ENCODE measurements at regions not wholly inside any gene's neighbourhood (a gene's known extent, or its start where the extent isn't known, plus 50 kb on each side); places are given as distances from the start of the nearest gene placed in this dataset.

DNA sequence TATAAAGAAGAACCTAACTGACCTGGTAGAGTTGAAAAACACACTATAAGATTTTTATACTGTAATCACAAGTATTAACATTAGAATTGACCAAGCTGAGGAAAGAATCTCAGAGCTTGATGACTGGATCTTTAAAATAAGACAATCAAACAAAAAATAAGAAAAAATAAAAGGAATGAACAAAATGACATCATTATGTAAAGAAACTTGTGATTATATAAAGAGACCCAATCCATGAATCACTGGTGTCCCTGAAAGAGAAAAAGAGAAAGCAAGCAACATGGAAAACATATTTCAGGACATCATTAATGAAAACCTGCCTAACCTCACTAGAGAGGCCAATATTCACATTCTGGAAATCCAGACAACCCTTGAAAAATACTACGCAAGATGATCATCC, 822.5 kb upstream of the SLITRK5 start:
- Histone ChIP-seq H3K4me1 (ENCODE audit: control insufficient read depth, extremely low read depth, insufficient read depth, low read length) (no peaks in the 10 kb centered on the region), H3K4me2 (ENCODE audit: insufficient read depth, low read length) (no peak overlapping the region), H3K27ac (ENCODE audit: insufficient read depth, low read depth, low read length) (no peak overlapping the region), H3K79me2 (ENCODE audit: control insufficient read depth, insufficient read depth, low read length) (no peaks in the 10 kb centered on the region), H4K20me1 (replicated peaks; ENCODE audit: control insufficient read depth, extremely low read depth, insufficient read depth, low read length) (no peaks in the 10 kb centered on the region), H3K9me3 (replicated peaks; ENCODE audit: control insufficient read depth, insufficient read depth, low read length) (peaks cover 2% of the 10 kb centered on the region), H2AFZ (ENCODE audit: low read depth, low read length) (no peak overlapping the region), H3K4me3 (replicated peaks in 1 of 3; ENCODE audit: insufficient read depth in 1 of 3, low read depth in 1 of 3, low read length in 3 of 3) (no peak overlapping the region), H3K9ac (replicated peaks; ENCODE audit: extremely low read depth, insufficient read depth, low read length) (no peak overlapping the region), H3K9me1 (replicated peaks; ENCODE audit: control insufficient read depth, extremely low read depth, insufficient read depth, low read length) (no peaks in the 10 kb centered on the region), H3K36me3 (ENCODE audit: control insufficient read depth in 2 of 2, extremely low read depth in 1 of 2, insufficient read depth in 2 of 2, low read length in 2 of 2) (no peaks in the 10 kb centered on the region), H3K27me3 (ENCODE audit: control insufficient read depth in 2 of 2, insufficient read depth in 2 of 2, low read length in 2 of 2) (no peaks in the 10 kb centered on the region)
- ChIA-PET POLR2A (no interaction called here), CTCF (interaction anchor here (1.4 kb wide), 1 partner anchor 9 kb away, joined by 3 read pairs; no protein-coding TSS in a partner anchor)
- TF ChIP-seq FOS (IDR thresholded peaks at IDR 0.05; ENCODE audit: borderline replicate concordance, insufficient read depth, low read length) (no peak), EZH2 (IDR thresholded peaks at IDR 0.05; ENCODE audit: borderline replicate concordance, low read depth, low read length, severe bottlenecking) (no peak), GATA2 (IDR thresholded peaks at IDR 0.05; ENCODE audit: insufficient read depth, insufficient read length, low read depth, low read length) (no peak)
- intact Hi-C loops (cut with micrococcal nuclease) (no loop called here), dilution Hi-C loops (cut with MboI; ENCODE audit: extremely low pct_ligation_motif_present, low sequenced_read_pairs) (no loop called here)
- no peak for FAIRE-seq
- no peak for DNase-seq (ENCODE audit: low read depth, low spot score)
- no TSS peak for BruUV-seq (replicated peaks)

DNA sequence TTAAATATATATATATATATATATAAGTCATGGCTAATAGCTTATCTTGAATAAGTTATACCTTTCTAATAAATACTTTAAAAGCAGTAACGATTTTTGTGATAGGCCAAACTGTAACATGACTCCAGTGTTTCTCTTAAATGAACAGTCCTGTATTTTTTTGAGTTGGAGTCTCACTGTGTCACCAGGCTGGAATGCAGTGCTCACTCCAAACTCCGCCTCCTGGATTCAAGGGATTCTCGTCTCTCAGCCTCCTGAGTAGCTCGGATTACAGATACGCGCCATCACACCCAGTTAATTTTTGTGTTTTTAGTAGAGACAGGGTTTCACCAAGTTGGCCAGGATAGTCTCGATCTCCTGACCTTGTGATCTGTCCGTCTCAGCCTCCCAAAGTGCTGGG, 814.2 kb upstream of the SLITRK5 start:
- no peaks in the 10 kb centered on the region for H3K9me1 ChIP-seq (replicated peaks; ENCODE audit: control insufficient read depth, extremely low read depth, insufficient read depth, low read length)
- no peaks in the 10 kb centered on the region for H4K20me1 ChIP-seq (replicated peaks; ENCODE audit: control insufficient read depth, extremely low read depth, insufficient read depth, low read length)
- no TSS peak for BruUV-seq (replicated peaks)
- H2AFZ ChIP-seq (ENCODE audit: low read depth, low read length), result no peak overlapping the region
- DNase-seq (ENCODE audit: low read depth, low spot score) (no peak), FAIRE-seq (no peak)
- no peaks in the 10 kb centered on the region for H3K4me1 ChIP-seq (ENCODE audit: control insufficient read depth, extremely low read depth, insufficient read depth, low read length)
- ChIA-PET CTCF (no interaction called here), POLR2A (no interaction called here)
- H3K27ac ChIP-seq (ENCODE audit: insufficient read depth, low read depth, low read length), result no peak overlapping the region
- dilution Hi-C loops (cut with MboI; ENCODE audit: extremely low pct_ligation_motif_present, low sequenced_read_pairs), result no loop called here
- intact Hi-C loops (cut with micrococcal nuclease), result no loop called here
- H3K9me3 ChIP-seq (replicated peaks; ENCODE audit: control insufficient read depth, insufficient read depth, low read length), result peaks cover 2% of the 10 kb centered on the region
- no peaks in the 10 kb centered on the region for H3K27me3 ChIP-seq (ENCODE audit: control insufficient read depth in 2 of 2, insufficient read depth in 2 of 2, low read length in 2 of 2)
- H3K4me3 ChIP-seq (replicated peaks in 1 of 3; ENCODE audit: insufficient read depth in 1 of 3, low read depth in 1 of 3, low read length in 3 of 3), result no peak overlapping the region
- no peaks in the 10 kb centered on the region for H3K79me2 ChIP-seq (ENCODE audit: control insufficient read depth, insufficient read depth, low read length)
- H3K36me3 ChIP-seq (ENCODE audit: control insufficient read depth in 2 of 2, extremely low read depth in 1 of 2, insufficient read depth in 2 of 2, low read length in 2 of 2), result no peaks in the 10 kb centered on the region
- H3K9ac ChIP-seq (replicated peaks; ENCODE audit: extremely low read depth, insufficient read depth, low read length), result no peak overlapping the region
- TF ChIP-seq POLR2A (IDR thresholded peaks at IDR 0.05; ENCODE audit: low read depth, low read length), result no peak
- no peak for TF ChIP-seq EZH2 (IDR thresholded peaks at IDR 0.05; ENCODE audit: borderline replicate concordance, low read depth, low read length, severe bottlenecking)
- TF ChIP-seq, protein P1, sequence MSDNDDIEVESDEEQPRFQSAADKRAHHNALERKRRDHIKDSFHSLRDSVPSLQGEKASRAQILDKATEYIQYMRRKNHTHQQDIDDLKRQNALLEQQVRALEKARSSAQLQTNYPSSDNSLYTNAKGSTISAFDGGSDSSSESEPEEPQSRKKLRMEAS (IDR thresholded peaks at IDR 0.05; ENCODE audit: insufficient read depth, insufficient read length), result no peak
- no peak for TF ChIP-seq MYC (IDR thresholded peaks at IDR 0.05; ENCODE audit: low read depth, low read length)
- TF ChIP-seq JUN (IDR thresholded peaks at IDR 0.05; ENCODE audit: borderline replicate concordance, insufficient read depth, insufficient read length, low read depth), result no peak
- TF ChIP-seq, protein P2, sequence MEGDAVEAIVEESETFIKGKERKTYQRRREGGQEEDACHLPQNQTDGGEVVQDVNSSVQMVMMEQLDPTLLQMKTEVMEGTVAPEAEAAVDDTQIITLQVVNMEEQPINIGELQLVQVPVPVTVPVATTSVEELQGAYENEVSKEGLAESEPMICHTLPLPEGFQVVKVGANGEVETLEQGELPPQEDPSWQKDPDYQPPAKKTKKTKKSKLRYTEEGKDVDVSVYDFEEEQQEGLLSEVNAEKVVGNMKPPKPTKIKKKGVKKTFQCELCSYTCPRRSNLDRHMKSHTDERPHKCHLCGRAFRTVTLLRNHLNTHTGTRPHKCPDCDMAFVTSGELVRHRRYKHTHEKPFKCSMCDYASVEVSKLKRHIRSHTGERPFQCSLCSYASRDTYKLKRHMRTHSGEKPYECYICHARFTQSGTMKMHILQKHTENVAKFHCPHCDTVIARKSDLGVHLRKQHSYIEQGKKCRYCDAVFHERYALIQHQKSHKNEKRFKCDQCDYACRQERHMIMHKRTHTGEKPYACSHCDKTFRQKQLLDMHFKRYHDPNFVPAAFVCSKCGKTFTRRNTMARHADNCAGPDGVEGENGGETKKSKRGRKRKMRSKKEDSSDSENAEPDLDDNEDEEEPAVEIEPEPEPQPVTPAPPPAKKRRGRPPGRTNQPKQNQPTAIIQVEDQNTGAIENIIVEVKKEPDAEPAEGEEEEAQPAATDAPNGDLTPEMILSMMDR (IDR thresholded peaks at IDR 0.05; ENCODE audit: extremely low read depth in 1 of 2, insufficient read depth in 1 of 2, low read depth in 1 of 2, low read length in 2 of 2), result no peak
- no peak for TF ChIP-seq POLR2AphosphoS5 (IDR thresholded peaks at IDR 0.05; ENCODE audit: insufficient read depth, low read depth, low read length)
- no peak overlapping the region for H3K4me2 ChIP-seq (ENCODE audit: insufficient read depth, low read length)
